Suprapubic skin (tissue), 3 donors: ENCODE measurements at regions not wholly inside any gene's neighbourhood (a gene's known extent, or its start where the extent isn't known, plus 50 kb on each side); places are given as distances from the start of the nearest gene placed in this dataset.

Experiments
- EP300 ChIP-seq: sonication (generic); formaldehyde crosslinking; IDR thresholded peaks from one replicate; pipeline ENCODE4 v1.6.1; 2017; ENCODE audit warnings: antibody characterized with exemption
- TF ChIP-seq, protein P1 (sequence below), 2 donors: fragments of 200-600 bp in 1 of 2; fragments of 450-650 bp in 1 of 2; sonication (generic) in 1 of 2; IDR thresholded peaks; one replicate each; pipeline ENCODE4 v1.5.1; 2016 to 2019; ENCODE audit warnings: antibody characterized with exemption in 2 of 2, mild to moderate bottlenecking in 1 of 2, moderate library complexity in 1 of 2

DNA sequence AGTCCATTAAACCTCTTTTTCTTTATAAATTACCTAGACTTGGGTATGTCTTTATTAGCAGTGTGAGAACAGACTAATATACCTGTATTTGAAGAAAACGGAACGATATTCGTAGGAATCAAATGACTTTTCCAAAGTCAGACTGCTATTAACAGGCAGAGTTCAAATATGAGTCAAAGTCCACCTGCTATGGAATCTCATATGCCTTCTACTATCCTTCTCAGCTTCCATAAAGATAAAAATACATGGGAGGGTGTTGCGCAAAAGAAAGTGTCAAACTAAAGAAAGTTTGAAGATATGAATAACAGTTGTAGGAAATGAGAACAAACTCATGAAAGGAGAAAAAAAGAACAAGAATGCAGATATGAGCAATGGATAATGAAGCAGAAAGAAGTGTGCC is 704.6 kb downstream of the EFNB2 start:
- TF ChIP-seq, protein P1, sequence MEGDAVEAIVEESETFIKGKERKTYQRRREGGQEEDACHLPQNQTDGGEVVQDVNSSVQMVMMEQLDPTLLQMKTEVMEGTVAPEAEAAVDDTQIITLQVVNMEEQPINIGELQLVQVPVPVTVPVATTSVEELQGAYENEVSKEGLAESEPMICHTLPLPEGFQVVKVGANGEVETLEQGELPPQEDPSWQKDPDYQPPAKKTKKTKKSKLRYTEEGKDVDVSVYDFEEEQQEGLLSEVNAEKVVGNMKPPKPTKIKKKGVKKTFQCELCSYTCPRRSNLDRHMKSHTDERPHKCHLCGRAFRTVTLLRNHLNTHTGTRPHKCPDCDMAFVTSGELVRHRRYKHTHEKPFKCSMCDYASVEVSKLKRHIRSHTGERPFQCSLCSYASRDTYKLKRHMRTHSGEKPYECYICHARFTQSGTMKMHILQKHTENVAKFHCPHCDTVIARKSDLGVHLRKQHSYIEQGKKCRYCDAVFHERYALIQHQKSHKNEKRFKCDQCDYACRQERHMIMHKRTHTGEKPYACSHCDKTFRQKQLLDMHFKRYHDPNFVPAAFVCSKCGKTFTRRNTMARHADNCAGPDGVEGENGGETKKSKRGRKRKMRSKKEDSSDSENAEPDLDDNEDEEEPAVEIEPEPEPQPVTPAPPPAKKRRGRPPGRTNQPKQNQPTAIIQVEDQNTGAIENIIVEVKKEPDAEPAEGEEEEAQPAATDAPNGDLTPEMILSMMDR (IDR thresholded peaks at IDR 0.05), result no peak
- no peak for TF ChIP-seq EP300
